ENCODE measurements at regions not wholly inside any gene's neighbourhood (a gene's known extent, or its start where the extent isn't known, plus 50 kb on each side); places are given as distances from the start of the nearest gene placed in this dataset.

- TF ChIP-seq REST (IDR thresholded peaks at IDR 0.05; ENCODE audit: unreplicated experiment), result no peak
- no peak for TF ChIP-seq ZNF462 (CRISPR knock-in tag; IDR thresholded peaks at IDR 0.05)
These were observed 237.9 kb downstream of the USP25 start (continued) for GRCh38 chr21:15967661-15968060.

- H3K36me3 ChIP-seq (ENCODE audit: insufficient read depth), result no peaks in the 10 kb centered on the region
- Mint-ChIP-seq H3K4me1 (peaks cover 9% of the 10 kb centered on the region), H3K36me3 (ENCODE audit: low read depth) (no peaks in the 10 kb centered on the region), H3K27me3 (ENCODE audit: insufficient read depth, low read depth, poor library complexity) (peaks cover 2% of the 10 kb centered on the region), H3K27ac (no peak overlapping the region), H3K4me3 (no peak overlapping the region), H3K9me3 (no peaks in the 10 kb centered on the region)
- ATAC-seq (no peak), DNase-seq (ENCODE audit: low spot score) (no peak)
- peaks cover 7% of the 10 kb centered on the region; the same call in 1 of the 2 replicates for H3K9me2 ChIP-seq (ENCODE audit: insufficient read depth)
- H2AFZ ChIP-seq, result no peak overlapping the region
- no peak overlapping the region for H3K4me2 ChIP-seq
- no peaks in the 10 kb centered on the region for H3K4me1 ChIP-seq (ENCODE audit: insufficient read depth)
- H3K27me3 ChIP-seq (ENCODE audit: insufficient read depth), result no peaks in the 10 kb centered on the region
- no peaks in the 10 kb centered on the region for H4K20me1 ChIP-seq (replicated peaks; ENCODE audit: insufficient read depth)
- H3K79me2 ChIP-seq (replicated peaks; ENCODE audit: insufficient read depth), result no peaks in the 10 kb centered on the region
- no peak overlapping the region for H3K4me3 ChIP-seq
- no peaks in the 10 kb centered on the region for H3F3A ChIP-seq (replicated peaks; ENCODE audit: low read depth)
- no peak overlapping the region for H3K27ac ChIP-seq (ENCODE audit: low read depth)
- TF ChIP-seq EZH2phosphoT487 (IDR thresholded peaks at IDR 0.05; ENCODE audit: unreplicated experiment) (no peak), ZNF331 (CRISPR knock-in tag; IDR thresholded peaks at IDR 0.05; ENCODE audit: low read depth) (no peak), CTCF (conservative IDR thresholded peaks at IDR 0.05; ENCODE audit: low read depth in 2 of 2) (no peak), ETS1 (IDR thresholded peaks at IDR 0.05) (no peak), CREB1 (CRISPR knock-in tag; IDR thresholded peaks at IDR 0.05; ENCODE audit: low read depth) (no peak), ZNF114 (CRISPR knock-in tag; IDR thresholded peaks at IDR 0.05) (no peak), POLR2AphosphoS5 (IDR thresholded peaks at IDR 0.05; ENCODE audit: low read depth) (no peak), STAT1 (IDR thresholded peaks at IDR 0.05; ENCODE audit: unreplicated experiment) (no peak), EZH2 (IDR thresholded peaks at IDR 0.05; ENCODE audit: low read depth, unreplicated experiment) (no peak), NANOG (IDR thresholded peaks at IDR 0.05; ENCODE audit: borderline replicate concordance) (no peak)
These were observed 239.1 kb downstream of the USP25 start for GRCh38 chr21:15968776-15969310.

Data from GM23338 (cell line).